ENCODE measurements at regions not wholly inside any gene's neighbourhood (a gene's known extent, or its start where the extent isn't known, plus 50 kb on each side); places are given as distances from the start of the nearest gene placed in this dataset.

DNA sequence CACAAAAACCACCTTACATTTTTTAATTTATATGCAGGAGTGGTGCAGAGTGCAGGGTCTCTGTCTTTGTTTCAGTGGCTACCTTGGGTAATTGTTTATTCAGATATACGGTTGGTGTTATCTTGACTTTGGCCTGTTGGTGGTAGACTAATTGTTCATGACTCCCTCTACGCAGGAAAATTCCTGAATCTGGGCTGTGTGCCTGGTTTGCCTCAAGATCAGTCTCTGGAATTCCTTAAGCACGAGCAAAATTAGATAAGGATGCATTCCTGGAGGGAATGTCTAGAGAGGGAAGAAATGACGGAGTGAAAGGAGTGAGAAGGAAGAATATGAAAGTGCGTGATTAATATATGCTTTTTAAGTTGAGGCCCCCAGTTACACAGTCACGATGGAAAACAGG is 576.9 kb upstream of the PCDH10 start:
- Histone ChIP-seq H3K27ac (ENCODE audit: low read depth, low read length, poor library complexity, severe bottlenecking) (no peak overlapping the region), H3K27me3 (replicated peaks; ENCODE audit: insufficient read depth, low read depth, low read length, poor library complexity) (no peaks in the 10 kb centered on the region), H3K9me3 (ENCODE audit: low read depth, low read length, poor library complexity, severe bottlenecking) (no peaks in the 10 kb centered on the region), H3K4me3 (ENCODE audit: low read depth, low read length, poor library complexity, severe bottlenecking) (no peak overlapping the region), H3K4me1 (ENCODE audit: insufficient read depth, low read length, poor library complexity, severe bottlenecking) (no peaks in the 10 kb centered on the region), H3K36me3 (ENCODE audit: insufficient read depth, low read length, poor library complexity, severe bottlenecking) (no peaks in the 10 kb centered on the region)
- TF ChIP-seq, protein P1, sequence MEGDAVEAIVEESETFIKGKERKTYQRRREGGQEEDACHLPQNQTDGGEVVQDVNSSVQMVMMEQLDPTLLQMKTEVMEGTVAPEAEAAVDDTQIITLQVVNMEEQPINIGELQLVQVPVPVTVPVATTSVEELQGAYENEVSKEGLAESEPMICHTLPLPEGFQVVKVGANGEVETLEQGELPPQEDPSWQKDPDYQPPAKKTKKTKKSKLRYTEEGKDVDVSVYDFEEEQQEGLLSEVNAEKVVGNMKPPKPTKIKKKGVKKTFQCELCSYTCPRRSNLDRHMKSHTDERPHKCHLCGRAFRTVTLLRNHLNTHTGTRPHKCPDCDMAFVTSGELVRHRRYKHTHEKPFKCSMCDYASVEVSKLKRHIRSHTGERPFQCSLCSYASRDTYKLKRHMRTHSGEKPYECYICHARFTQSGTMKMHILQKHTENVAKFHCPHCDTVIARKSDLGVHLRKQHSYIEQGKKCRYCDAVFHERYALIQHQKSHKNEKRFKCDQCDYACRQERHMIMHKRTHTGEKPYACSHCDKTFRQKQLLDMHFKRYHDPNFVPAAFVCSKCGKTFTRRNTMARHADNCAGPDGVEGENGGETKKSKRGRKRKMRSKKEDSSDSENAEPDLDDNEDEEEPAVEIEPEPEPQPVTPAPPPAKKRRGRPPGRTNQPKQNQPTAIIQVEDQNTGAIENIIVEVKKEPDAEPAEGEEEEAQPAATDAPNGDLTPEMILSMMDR (conservative IDR thresholded peaks at IDR 0.05; ENCODE audit: low read depth, low read length): no peak
- no peak for TF ChIP-seq EZH2 (IDR thresholded peaks at IDR 0.05; ENCODE audit: borderline replicate concordance, low read depth, low read length, poor library complexity, severe bottlenecking)
- no peak for DNase-seq (ENCODE audit: low spot score)
- intact Hi-C loops (cut with micrococcal nuclease; ENCODE audit: unreplicated experiment): no loop called here
- POLR2A ChIA-PET (ENCODE audit: low non-redundant PET): no interaction called here
- CTCF ChIA-PET: no interaction called here
- no TSS peak for BruUV-seq (replicated peaks)

DNA sequence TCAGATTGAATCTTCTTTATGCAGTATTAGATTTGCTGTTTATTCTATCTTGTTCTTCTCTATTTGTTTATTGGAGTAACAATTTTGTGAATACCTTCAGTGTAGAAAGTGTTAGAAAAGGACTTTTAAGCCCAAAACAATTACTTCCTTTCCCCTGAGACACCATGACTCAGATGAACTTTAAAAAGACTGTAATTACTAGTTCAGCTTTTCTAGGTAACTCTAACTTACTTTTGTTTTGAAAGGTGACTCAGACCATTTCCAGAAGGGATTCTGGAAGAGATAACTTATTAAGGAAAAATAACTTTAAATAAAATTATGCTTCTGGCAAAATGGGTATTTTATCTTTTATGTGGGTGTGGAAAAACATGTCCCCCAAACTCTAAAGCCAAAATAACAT is 561.5 kb upstream of the PCDH10 start:
- no TSS peak for BruUV-seq (replicated peaks)
- Histone ChIP-seq H3K27ac (ENCODE audit: low read depth, low read length, poor library complexity, severe bottlenecking) (no peak overlapping the region), H3K36me3 (ENCODE audit: insufficient read depth, low read length, poor library complexity, severe bottlenecking) (no peaks in the 10 kb centered on the region), H3K9me3 (ENCODE audit: low read depth, low read length, poor library complexity, severe bottlenecking) (no peaks in the 10 kb centered on the region), H3K4me3 (ENCODE audit: low read depth, low read length, poor library complexity, severe bottlenecking) (no peak overlapping the region), H3K4me1 (ENCODE audit: insufficient read depth, low read length, poor library complexity, severe bottlenecking) (no peaks in the 10 kb centered on the region), H3K27me3 (replicated peaks; ENCODE audit: insufficient read depth, low read depth, low read length, poor library complexity) (no peaks in the 10 kb centered on the region)
- DNase-seq (ENCODE audit: low spot score): peak; percentile 1
- POLR2A ChIA-PET (ENCODE audit: low non-redundant PET): no interaction called here
- CTCF ChIA-PET: no interaction called here
- TF ChIP-seq EZH2 (IDR thresholded peaks at IDR 0.05; ENCODE audit: borderline replicate concordance, low read depth, low read length, poor library complexity, severe bottlenecking): no peak
- TF ChIP-seq, protein P1 (conservative IDR thresholded peaks at IDR 0.05; ENCODE audit: low read depth, low read length): no peak
- intact Hi-C loops (cut with micrococcal nuclease; ENCODE audit: unreplicated experiment): no loop called here

DNA sequence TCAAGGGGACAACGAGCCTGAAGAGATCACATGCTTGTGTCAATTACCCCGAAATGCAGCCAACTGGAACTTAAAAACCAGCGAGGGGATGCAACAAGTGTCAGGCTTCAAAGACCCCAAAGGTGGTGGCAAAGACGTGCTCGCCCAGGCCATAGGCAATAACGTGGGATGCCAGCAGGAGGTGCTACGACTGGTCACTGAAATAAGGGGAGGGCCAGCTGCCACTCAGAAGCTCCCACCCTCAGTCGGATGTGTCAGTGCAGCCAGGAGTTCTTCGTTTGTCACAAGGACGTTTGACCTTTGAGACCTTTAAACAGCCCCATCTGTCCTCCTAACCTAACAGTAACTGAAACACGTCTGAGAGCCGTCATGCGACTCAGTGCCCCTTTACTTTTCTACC is 556.8 kb upstream of the PCDH10 start:
- BruUV-seq (replicated peaks): no TSS peak

More for the DNA sequence above, 556.8 kb upstream of the PCDH10 start:
- H3K4me3 ChIP-seq (ENCODE audit: low read depth, low read length, poor library complexity, severe bottlenecking): no peak overlapping the region
- no peak overlapping the region for H3K27ac ChIP-seq (ENCODE audit: low read depth, low read length, poor library complexity, severe bottlenecking)
- no peaks in the 10 kb centered on the region for H3K27me3 ChIP-seq (replicated peaks; ENCODE audit: insufficient read depth, low read depth, low read length, poor library complexity)
- H3K36me3 ChIP-seq (ENCODE audit: insufficient read depth, low read length, poor library complexity, severe bottlenecking): no peaks in the 10 kb centered on the region
- DNase-seq (ENCODE audit: low spot score): no peak
- no peaks in the 10 kb centered on the region for H3K4me1 ChIP-seq (ENCODE audit: insufficient read depth, low read length, poor library complexity, severe bottlenecking)
- POLR2A ChIA-PET (ENCODE audit: low non-redundant PET): no interaction called here
- no peaks in the 10 kb centered on the region for H3K9me3 ChIP-seq (ENCODE audit: low read depth, low read length, poor library complexity, severe bottlenecking)
- TF ChIP-seq EZH2 (IDR thresholded peaks at IDR 0.05; ENCODE audit: borderline replicate concordance, low read depth, low read length, poor library complexity, severe bottlenecking): no peak
- TF ChIP-seq, protein P1 (conservative IDR thresholded peaks at IDR 0.05; ENCODE audit: low read depth, low read length): no peak
- intact Hi-C loops (cut with micrococcal nuclease; ENCODE audit: unreplicated experiment): no loop called here
- CTCF ChIA-PET: no interaction called here
